PC-9 (cell line): ENCODE measurements at regions not wholly inside any gene's neighbourhood (a gene's known extent, or its start where the extent isn't known, plus 50 kb on each side); places are given as distances from the start of the nearest gene placed in this dataset.

Experiments used
- CTCF ChIP-seq: fragments of 200-600 bp; sonication (generic); conservative IDR thresholded peaks from 2 replicates; pipeline ENCODE4 v1.6.1; 2017; ENCODE audit warnings: mixed run types, antibody characterized with exemption, mild to moderate bottlenecking, moderate library complexity
- EZH2 ChIP-seq: fragments of 200-600 bp; sonication (generic); IDR thresholded peaks from 2 replicates; pipeline ENCODE4 v1.8.0; 2017; ENCODE audit warnings: antibody characterized with exemption, low read depth

- TF ChIP-seq CTCF (no peak), EZH2 (no peak)
Measured at GRCh38 chr5:4087110-4087509, 491.5 kb downstream of the IRX1 start.
